GM18868 (cell line): ENCODE measurements at regions not wholly inside any gene's neighbourhood (a gene's known extent, or its start where the extent isn't known, plus 50 kb on each side); places are given as distances from the start of the nearest gene placed in this dataset.

ENCODE experiments used
- ATAC-seq: cut with Tn5 transposase; IDR thresholded peaks from one replicate; pipeline ENCODE4 v1.9.1; 2021; ENCODE audit warnings: mild to moderate bottlenecking, moderate library complexity; ENCODE audit not compliant: unreplicated experiment

GRCh38 chr1:4033713-4034112 lies 133.6 kb upstream of the C1orf174 start:
- no peak for ATAC-seq

GRCh38 chr1:4034318-4034887 lies 134.3 kb upstream of the C1orf174 start:
- no peak for ATAC-seq

- no peak for ATAC-seq
Observed at GRCh38 chr1:4044967-4045366, 144.9 kb upstream of the C1orf174 start.

GRCh38 chr1:4045397-4046010 lies 145.4 kb upstream of the C1orf174 start:
- no peak for ATAC-seq

GRCh38 chr1:4046836-4047461 lies 146.9 kb upstream of the C1orf174 start:
- no peak for ATAC-seq

GRCh38 chr1:4047666-4048065 lies 147.6 kb upstream of the C1orf174 start:
- ATAC-seq, result no peak

GRCh38 chr1:4048076-4048475 lies 148.0 kb upstream of the C1orf174 start:
- no peak for ATAC-seq

- no peak for ATAC-seq
Observed at GRCh38 chr1:4048921-4049320, 148.8 kb upstream of the C1orf174 start.

- ATAC-seq, result no peak
Observed at GRCh38 chr1:4050998-4051397, 150.9 kb upstream of the C1orf174 start.

GRCh38 chr1:4052657-4053056 lies 152.6 kb upstream of the C1orf174 start:
- no peak for ATAC-seq

GRCh38 chr1:4053160-4053748 lies 153.2 kb upstream of the C1orf174 start:
- ATAC-seq, result no peak

GRCh38 chr1:4053774-4054173 lies 153.7 kb upstream of the C1orf174 start:
- no peak for ATAC-seq

GRCh38 chr1:4055294-4055967 lies 155.4 kb upstream of the C1orf174 start:
- no peak for ATAC-seq

- ATAC-seq, result no peak
Observed at GRCh38 chr1:4056422-4056821, 156.3 kb upstream of the C1orf174 start.

- no peak for ATAC-seq
Observed at GRCh38 chr1:4056989-4057388, 156.9 kb upstream of the C1orf174 start.

GRCh38 chr1:4057603-4058002 lies 157.5 kb upstream of the C1orf174 start:
- no peak for ATAC-seq

GRCh38 chr1:4058122-4058521 lies 158.1 kb upstream of the C1orf174 start:
- no peak for ATAC-seq

GRCh38 chr1:4058706-4059105 lies 158.6 kb upstream of the C1orf174 start:
- no peak for ATAC-seq

GRCh38 chr1:4059270-4059669 lies 159.2 kb upstream of the C1orf174 start:
- ATAC-seq, result no peak

- no peak for ATAC-seq
Observed at GRCh38 chr1:4060850-4061249, 160.8 kb upstream of the C1orf174 start.

GRCh38 chr1:4061521-4062031 lies 161.5 kb upstream of the C1orf174 start:
- no peak for ATAC-seq
